CD4-positive, CD25-positive, alpha-beta regulatory T cell (primary cell): ENCODE measurements at regions not wholly inside any gene's neighbourhood (a gene's known extent, or its start where the extent isn't known, plus 50 kb on each side); places are given as distances from the start of the nearest gene placed in this dataset.

ENCODE experiments used
- ATAC-seq, 2 donors: fragments of 150-1000 bp; cut with Tn5 transposase; one replicate each; pipeline ENCODE4 v1.10.0; 2021; ENCODE audit warnings: low read depth in 2 of 2, moderate number of reproducible peaks in 2 of 2, moderate library complexity in 1 of 2
- DNase-seq, 3 donors: peaks; one replicate each; pipeline versions ENCODE4 v3.0.0 to v3.0.0-alpha.2; 2012 to 2022; ENCODE audit warnings: mixed read lengths in 1 of 3
- H3K27ac ChIP-seq: one replicate; pipeline ENCODE4 v1.7.0; 2013; ENCODE audit warnings: mild to moderate bottlenecking, low read length; ENCODE audit not compliant: insufficient read depth, poor library complexity, severe bottlenecking
- H3K27me3 ChIP-seq: one replicate; pipeline ENCODE4 v1.7.0; 2013; ENCODE audit warnings: low read length; ENCODE audit not compliant: control insufficient read depth, insufficient read depth
- H3K36me3 ChIP-seq: one replicate; pipeline ENCODE4 v1.7.0; 2013; ENCODE audit warnings: mild to moderate bottlenecking, low read length, moderate library complexity; ENCODE audit not compliant: control insufficient read depth, insufficient read depth
- H3K4me1 ChIP-seq: 2 replicates; pipeline ENCODE4 v1.7.0; 2013; ENCODE audit warnings: mild to moderate bottlenecking, low read length; ENCODE audit not compliant: insufficient read depth, control insufficient read depth, poor library complexity, severe bottlenecking
- H3K4me3 ChIP-seq: one replicate; pipeline ENCODE4 v1.7.0; 2013; ENCODE audit warnings: low read depth, mild to moderate bottlenecking, low read length, moderate library complexity
- H3K9me3 ChIP-seq, 2 experiments: 1 replicate in 1 of 2; 2 replicates in 1 of 2; pipeline ENCODE4 v1.7.0; 2013; ENCODE audit warnings: low read length in 2 of 2, mild to moderate bottlenecking in 1 of 2, moderate library complexity in 1 of 2; ENCODE audit not compliant: control insufficient read depth in 2 of 2
- H3K27ac Mint-ChIP-seq, 3 donors: one replicate each; pipeline ENCODE4 v1.8.0; 2020 to 2022; ENCODE audit warnings: mild to moderate bottlenecking in 3 of 3, mixed read lengths in 3 of 3, moderate library complexity in 2 of 3
- H3K27me3 Mint-ChIP-seq: one replicate; pipeline ENCODE4 v1.8.0; 2022; ENCODE audit warnings: mild to moderate bottlenecking, mixed read lengths
- H3K36me3 Mint-ChIP-seq: one replicate; pipeline ENCODE4 v1.8.0; 2020; ENCODE audit warnings: mixed read lengths
- H3K4me1 Mint-ChIP-seq, 4 donors: one replicate each; pipeline ENCODE4 v1.8.0; 2020 to 2022; ENCODE audit warnings: mixed read lengths in 4 of 4, mild to moderate bottlenecking in 1 of 4
- H3K4me3 Mint-ChIP-seq, 4 donors: one replicate each; pipeline ENCODE4 v1.8.0; 2020 to 2022; ENCODE audit warnings: mild to moderate bottlenecking in 4 of 4, mixed read lengths in 4 of 4, moderate library complexity in 3 of 4
- H3K9me3 Mint-ChIP-seq, 7 donors: one replicate each; pipeline ENCODE4 v1.8.0; 2020 to 2022; ENCODE audit warnings: mixed read lengths in 7 of 7, mild to moderate bottlenecking in 3 of 7, moderate library complexity in 2 of 7

DNA sequence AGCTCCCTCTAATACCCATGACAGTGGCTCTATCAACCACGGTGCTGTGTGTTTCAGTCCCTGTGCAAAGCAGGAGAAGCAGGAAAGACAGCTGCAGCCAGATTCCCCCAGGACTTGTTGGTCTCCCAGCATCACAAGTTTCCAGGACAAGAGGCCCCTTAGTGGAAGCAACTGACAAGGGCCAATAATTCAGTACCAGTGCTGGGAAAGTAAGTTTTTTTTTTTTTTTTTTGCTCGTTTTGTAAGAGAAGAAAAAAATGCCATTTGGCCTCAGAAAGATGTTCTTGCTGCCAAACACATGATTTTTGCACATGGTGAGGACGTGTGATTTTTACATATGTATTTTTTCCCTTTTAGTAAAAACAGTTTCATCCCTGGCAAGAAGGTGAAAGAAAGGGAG lies 284.2 kb upstream of the ZMIZ1 start:
- ATAC-seq: no peak
- H3K27ac ChIP-seq: no peak overlapping the region
- H3K36me3 ChIP-seq: no peaks in the 10 kb centered on the region
- no peak for DNase-seq
- Mint-ChIP-seq H3K4me1 (no peaks in the 10 kb centered on the region), H3K27ac (no peak overlapping the region), H3K9me3 (no peaks in the 10 kb centered on the region), H3K27me3 (peaks cover 14% of the 10 kb centered on the region), H3K36me3 (no peaks in the 10 kb centered on the region), H3K4me3 (no peak overlapping the region)
- no peaks in the 10 kb centered on the region for H3K4me1 ChIP-seq
- no peaks in the 10 kb centered on the region for H3K27me3 ChIP-seq
- no peaks in the 10 kb centered on the region for H3K9me3 ChIP-seq
- no peak overlapping the region for H3K4me3 ChIP-seq

DNA sequence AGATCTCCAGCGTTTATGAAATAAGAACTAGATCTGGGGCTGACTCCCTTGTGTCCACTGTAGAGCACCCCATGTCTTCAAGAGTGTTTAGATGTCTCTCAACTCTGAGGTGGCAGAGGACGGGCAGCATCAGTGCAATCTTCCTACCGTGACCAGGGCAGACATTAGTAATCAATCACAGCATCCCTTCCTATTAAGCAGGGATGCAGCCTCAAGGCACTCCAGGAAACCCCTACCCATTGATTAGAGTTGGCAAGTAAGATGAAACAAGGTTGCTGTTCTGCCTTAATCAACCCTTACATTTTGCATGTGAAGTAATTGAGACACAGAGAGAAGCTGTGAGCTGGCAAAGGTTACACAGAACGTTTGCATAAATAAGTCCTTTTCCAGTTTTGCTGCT lies 283.7 kb upstream of the ZMIZ1 start:
- H3K27ac ChIP-seq: no peak overlapping the region
- no peak overlapping the region for H3K27ac Mint-ChIP-seq
- no peaks in the 10 kb centered on the region for H3K36me3 Mint-ChIP-seq
- no peaks in the 10 kb centered on the region for H3K4me1 ChIP-seq
- no peak overlapping the region for H3K4me3 ChIP-seq
- no peak overlapping the region for H3K4me3 Mint-ChIP-seq
- H3K4me1 Mint-ChIP-seq: no peaks in the 10 kb centered on the region
- no peaks in the 10 kb centered on the region for H3K9me3 ChIP-seq
- no peaks in the 10 kb centered on the region for H3K9me3 Mint-ChIP-seq
- DNase-seq: no peak
- H3K36me3 ChIP-seq: no peaks in the 10 kb centered on the region
- peaks cover 14% of the 10 kb centered on the region for H3K27me3 Mint-ChIP-seq
- H3K27me3 ChIP-seq: no peaks in the 10 kb centered on the region
- no peak for ATAC-seq

DNA sequence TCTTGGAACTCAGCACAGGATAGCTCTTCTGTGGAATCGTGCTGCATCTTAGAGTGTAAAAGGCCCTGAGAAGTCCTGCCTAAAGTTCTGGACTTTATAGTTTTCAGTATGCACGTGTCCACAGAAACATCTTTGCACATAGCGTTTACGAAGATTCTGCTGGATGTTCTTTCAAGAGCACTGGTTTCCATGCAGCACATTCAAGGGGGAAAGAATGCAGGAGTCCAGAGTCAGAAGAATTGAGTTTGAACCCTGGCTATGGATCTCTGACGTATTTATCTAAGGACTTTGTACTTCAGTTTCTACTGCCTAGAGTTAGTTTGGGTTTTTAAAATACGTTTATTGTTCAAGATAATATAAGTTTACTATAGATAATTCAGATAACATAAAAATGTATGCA lies 282.8 kb upstream of the ZMIZ1 start:
- Histone ChIP-seq H3K4me3 (no peak overlapping the region), H3K9me3 (no peaks in the 10 kb centered on the region), H3K4me1 (no peaks in the 10 kb centered on the region), H3K27me3 (no peaks in the 10 kb centered on the region), H3K36me3 (no peaks in the 10 kb centered on the region), H3K27ac (no peak overlapping the region)
- H3K4me1 Mint-ChIP-seq: no peaks in the 10 kb centered on the region
- no peak overlapping the region for H3K27ac Mint-ChIP-seq
- peaks cover 12% of the 10 kb centered on the region for H3K27me3 Mint-ChIP-seq
- no peak for DNase-seq
- no peaks in the 10 kb centered on the region for H3K9me3 Mint-ChIP-seq
- no peaks in the 10 kb centered on the region for H3K36me3 Mint-ChIP-seq
- no peak for ATAC-seq
- no peak overlapping the region for H3K4me3 Mint-ChIP-seq

DNA sequence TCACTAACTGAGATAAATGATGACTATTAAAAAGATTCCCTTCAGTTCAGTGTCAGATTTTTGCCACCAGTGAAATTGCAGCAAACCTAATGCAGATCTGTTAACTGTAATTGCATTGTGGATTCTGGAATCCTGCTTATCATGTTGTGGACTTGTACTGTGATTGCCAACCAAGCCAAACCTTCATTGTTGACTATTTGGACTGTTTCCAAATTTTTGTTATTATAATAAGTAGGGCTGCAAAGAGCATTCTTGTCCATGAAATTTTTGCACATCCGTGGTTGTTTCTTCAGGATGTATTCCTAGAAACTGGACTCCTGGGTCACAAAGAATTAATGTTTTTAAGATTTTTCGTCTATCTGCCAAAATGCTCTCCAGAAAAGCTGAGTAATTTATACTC lies 281.6 kb upstream of the ZMIZ1 start:
- Mint-ChIP-seq H3K4me3 (no peak overlapping the region), H3K4me1 (no peaks in the 10 kb centered on the region), H3K27me3 (peaks cover 10% of the 10 kb centered on the region), H3K36me3 (no peaks in the 10 kb centered on the region), H3K27ac (no peak overlapping the region), H3K9me3 (no peaks in the 10 kb centered on the region)
- no peaks in the 10 kb centered on the region for H3K9me3 ChIP-seq
- H3K4me1 ChIP-seq: no peaks in the 10 kb centered on the region
- no peak overlapping the region for H3K27ac ChIP-seq
- no peaks in the 10 kb centered on the region for H3K27me3 ChIP-seq
- H3K36me3 ChIP-seq: no peaks in the 10 kb centered on the region
- no peak for DNase-seq
- no peak for ATAC-seq
- H3K4me3 ChIP-seq: no peak overlapping the region

DNA sequence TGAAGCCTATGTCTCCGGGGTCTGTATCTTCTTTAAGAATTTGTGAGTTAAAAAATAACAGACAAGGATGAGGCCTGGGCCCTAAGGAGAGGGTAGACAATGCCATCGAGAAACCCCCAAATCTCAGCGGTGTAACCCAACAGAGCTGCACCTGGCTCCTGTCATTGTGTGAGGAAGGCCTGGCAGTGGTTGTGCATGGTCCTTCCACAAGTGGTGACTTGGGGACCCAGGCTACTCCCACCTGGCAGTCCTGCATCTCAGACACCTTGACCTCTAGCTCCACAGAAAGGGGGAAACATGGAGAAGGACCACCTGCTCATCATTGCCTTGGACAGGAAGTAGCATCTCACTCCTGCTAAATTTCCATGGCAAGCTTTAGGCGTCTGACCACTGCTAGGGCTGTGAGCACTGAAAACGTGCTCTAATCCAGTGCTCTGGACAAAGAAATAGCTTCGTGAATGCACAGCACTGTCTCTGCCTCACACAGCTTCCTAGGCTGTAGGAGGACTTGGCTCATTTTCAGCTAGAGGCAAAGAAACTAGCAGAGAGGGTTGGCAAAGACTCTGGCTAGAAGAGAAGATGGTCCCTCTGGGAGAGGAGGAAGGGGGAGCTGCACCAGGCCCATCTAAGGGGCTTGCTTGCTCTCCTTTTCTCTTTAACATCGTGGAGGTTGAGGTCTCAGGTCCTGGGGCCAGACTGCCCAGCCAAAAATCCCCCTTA lies 273.9 kb upstream of the ZMIZ1 start:
- H3K36me3 Mint-ChIP-seq: no peaks in the 10 kb centered on the region
- Histone ChIP-seq H3K4me3 (no peak overlapping the region), H3K36me3 (no peaks in the 10 kb centered on the region), H3K9me3 (no peaks in the 10 kb centered on the region), H3K27me3 (peaks cover 4% of the 10 kb centered on the region), H3K4me1 (no peaks in the 10 kb centered on the region), H3K27ac (no peak overlapping the region)
- no peak for ATAC-seq
- no peak overlapping the region for H3K27ac Mint-ChIP-seq
- no peak for DNase-seq
- H3K9me3 Mint-ChIP-seq: peaks cover 0 to 4% (median 0%) of the 10 kb centered on the region in 7 donors
- H3K4me1 Mint-ChIP-seq: no peaks in the 10 kb centered on the region
- peaks cover 17% of the 10 kb centered on the region for H3K27me3 Mint-ChIP-seq
- no peak overlapping the region for H3K4me3 Mint-ChIP-seq

DNA sequence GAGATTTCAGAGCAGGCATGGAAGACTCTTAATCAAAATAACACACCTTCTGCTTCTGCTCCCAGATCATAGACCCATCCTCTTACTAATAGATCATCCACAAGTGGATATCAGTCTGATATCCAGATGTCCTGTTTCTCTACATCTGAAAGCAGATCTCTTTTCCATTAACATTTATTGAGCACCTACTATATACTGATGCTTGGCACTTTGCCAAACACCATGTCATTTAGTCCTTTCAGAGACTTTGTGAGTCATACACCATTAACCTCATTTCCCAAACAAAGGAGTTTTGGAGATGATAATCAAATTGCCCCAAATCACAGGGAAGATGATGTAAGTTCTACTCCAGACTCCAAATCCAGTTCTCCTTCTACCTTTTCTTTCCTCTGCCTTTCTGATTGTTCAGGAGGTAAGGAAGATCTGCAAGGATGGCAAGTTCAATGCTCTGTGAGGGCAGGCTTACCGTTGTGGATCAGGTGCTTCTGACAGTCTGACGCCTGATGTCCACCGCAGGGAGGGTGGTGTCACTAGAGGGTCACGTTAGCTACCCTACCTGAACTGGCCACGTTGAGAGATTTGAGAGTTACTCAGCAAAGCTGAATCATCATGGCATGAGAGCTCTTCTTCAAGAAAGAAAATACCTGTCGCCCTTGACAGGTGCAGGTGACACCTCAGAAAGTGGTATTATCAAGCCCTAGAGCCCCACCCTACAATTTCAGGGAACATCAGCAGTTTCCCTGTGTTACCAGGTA lies 269.6 kb upstream of the ZMIZ1 start:
- Histone ChIP-seq H3K9me3 (no peaks in the 10 kb centered on the region), H3K4me1 (no peaks in the 10 kb centered on the region), H3K36me3 (no peaks in the 10 kb centered on the region), H3K27me3 (peaks cover 4% of the 10 kb centered on the region), H3K4me3 (no peak overlapping the region), H3K27ac (no peak overlapping the region)
- no peaks in the 10 kb centered on the region for H3K36me3 Mint-ChIP-seq
- ATAC-seq (no peak), DNase-seq (no peak)
- H3K4me3 Mint-ChIP-seq: no peak overlapping the region
- no peak overlapping the region for H3K27ac Mint-ChIP-seq
- H3K9me3 Mint-ChIP-seq: no peaks in the 10 kb centered on the region
- no peaks in the 10 kb centered on the region for H3K4me1 Mint-ChIP-seq
- H3K27me3 Mint-ChIP-seq: peaks cover 9% of the 10 kb centered on the region

DNA sequence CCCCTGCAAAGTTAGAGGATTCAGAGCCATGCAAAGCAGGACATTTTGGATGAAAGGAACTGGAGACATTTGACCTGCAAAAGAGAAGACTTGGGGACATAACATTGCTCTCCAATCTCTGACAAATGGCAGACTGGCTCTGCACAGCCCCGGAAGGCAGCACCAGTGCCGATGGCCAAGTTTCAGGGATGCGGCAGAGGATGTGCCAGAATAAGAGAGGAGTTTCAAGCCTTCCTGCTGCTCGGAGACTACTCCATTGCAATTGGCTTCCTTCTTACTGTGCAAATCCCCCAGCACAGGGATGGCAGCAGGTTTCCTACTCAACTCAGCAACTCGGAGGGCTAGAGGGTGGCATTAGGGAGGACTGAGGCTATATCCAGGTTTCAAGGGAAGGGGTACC lies 268.8 kb upstream of the ZMIZ1 start:
- ATAC-seq (no peak), DNase-seq (no peak)
- no peaks in the 10 kb centered on the region for H3K9me3 ChIP-seq
- H3K4me3 Mint-ChIP-seq: no peak overlapping the region
- no peak overlapping the region for H3K27ac Mint-ChIP-seq
- no peak overlapping the region for H3K27ac ChIP-seq
- no peaks in the 10 kb centered on the region for H3K36me3 Mint-ChIP-seq
- H3K27me3 ChIP-seq: peaks cover 4% of the 10 kb centered on the region
- no peaks in the 10 kb centered on the region for H3K4me1 ChIP-seq
- H3K9me3 Mint-ChIP-seq: no peaks in the 10 kb centered on the region
- H3K4me1 Mint-ChIP-seq: no peaks in the 10 kb centered on the region
- no peaks in the 10 kb centered on the region for H3K36me3 ChIP-seq
- H3K27me3 Mint-ChIP-seq: peaks cover 6% of the 10 kb centered on the region
- H3K4me3 ChIP-seq: no peak overlapping the region
